ENCODE measurements at regions not wholly inside any gene's neighbourhood (a gene's known extent, or its start where the extent isn't known, plus 50 kb on each side); places are given as distances from the start of the nearest gene placed in this dataset.

DNA sequence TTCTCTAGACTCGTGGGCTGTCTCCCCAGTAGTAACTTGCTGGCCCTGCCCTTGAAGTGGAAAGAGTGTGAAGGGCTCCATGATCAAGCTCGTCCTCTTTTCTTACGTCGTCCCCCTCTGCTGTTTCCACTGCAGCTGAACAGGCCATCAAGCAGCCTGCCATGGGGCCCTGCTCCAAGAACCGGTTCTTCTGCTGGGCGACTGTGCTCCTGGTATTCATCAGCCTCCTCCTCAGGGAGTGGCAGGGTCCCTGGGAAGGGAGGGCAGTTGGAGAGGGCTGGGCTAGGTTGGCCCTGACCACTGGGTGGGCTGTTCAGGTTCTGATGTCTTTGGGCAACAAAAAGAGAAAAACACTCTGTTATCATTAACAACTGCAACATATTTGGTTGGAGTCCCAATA is 151.5 kb downstream of the FCRL5 start:
- no peaks in the 10 kb centered on the region for H3K27me3 ChIP-seq (ENCODE audit: control insufficient read depth, insufficient read depth, low read length)
- DNase-seq (ENCODE audit: low read depth): no peak
- no peak overlapping the region for H3K4me3 ChIP-seq (ENCODE audit: low read depth, low read length)
- TF ChIP-seq, protein P1, sequence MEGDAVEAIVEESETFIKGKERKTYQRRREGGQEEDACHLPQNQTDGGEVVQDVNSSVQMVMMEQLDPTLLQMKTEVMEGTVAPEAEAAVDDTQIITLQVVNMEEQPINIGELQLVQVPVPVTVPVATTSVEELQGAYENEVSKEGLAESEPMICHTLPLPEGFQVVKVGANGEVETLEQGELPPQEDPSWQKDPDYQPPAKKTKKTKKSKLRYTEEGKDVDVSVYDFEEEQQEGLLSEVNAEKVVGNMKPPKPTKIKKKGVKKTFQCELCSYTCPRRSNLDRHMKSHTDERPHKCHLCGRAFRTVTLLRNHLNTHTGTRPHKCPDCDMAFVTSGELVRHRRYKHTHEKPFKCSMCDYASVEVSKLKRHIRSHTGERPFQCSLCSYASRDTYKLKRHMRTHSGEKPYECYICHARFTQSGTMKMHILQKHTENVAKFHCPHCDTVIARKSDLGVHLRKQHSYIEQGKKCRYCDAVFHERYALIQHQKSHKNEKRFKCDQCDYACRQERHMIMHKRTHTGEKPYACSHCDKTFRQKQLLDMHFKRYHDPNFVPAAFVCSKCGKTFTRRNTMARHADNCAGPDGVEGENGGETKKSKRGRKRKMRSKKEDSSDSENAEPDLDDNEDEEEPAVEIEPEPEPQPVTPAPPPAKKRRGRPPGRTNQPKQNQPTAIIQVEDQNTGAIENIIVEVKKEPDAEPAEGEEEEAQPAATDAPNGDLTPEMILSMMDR (IDR thresholded peaks at IDR 0.05; ENCODE audit: insufficient read depth, low read length, poor library complexity, severe bottlenecking): no peak
- no peaks in the 10 kb centered on the region for H3K36me3 ChIP-seq (ENCODE audit: control insufficient read depth, insufficient read depth, low read length)

DNA sequence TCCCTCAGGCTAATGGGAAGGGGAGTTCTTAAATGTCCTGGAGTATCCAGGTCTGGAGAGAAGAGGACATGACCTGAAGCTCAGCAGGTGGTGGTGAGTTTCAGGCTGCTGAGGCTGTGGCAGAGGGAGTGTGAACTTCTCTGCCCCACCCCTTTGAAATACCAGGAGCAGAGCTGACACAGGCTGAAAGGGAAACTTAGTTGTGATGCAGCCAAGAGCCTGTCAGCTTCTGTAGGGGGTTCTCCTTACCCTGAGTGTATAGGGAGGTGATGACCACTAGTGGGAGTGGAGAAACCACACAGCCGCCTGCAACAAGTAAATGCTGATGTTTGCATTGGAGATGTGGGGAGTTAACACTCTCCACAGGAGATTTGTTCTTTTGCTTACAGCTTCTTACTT is 152.3 kb downstream of the FCRL5 start:
- Histone ChIP-seq H3K36me3 (ENCODE audit: control insufficient read depth, insufficient read depth, low read length) (no peaks in the 10 kb centered on the region), H3K27me3 (ENCODE audit: control insufficient read depth, insufficient read depth, low read length) (no peaks in the 10 kb centered on the region), H3K4me3 (ENCODE audit: low read depth, low read length) (no peak overlapping the region)
- DNase-seq (ENCODE audit: low read depth): no peak
- TF ChIP-seq, protein P1 (IDR thresholded peaks at IDR 0.05; ENCODE audit: insufficient read depth, low read length, poor library complexity, severe bottlenecking): no peak

DNA sequence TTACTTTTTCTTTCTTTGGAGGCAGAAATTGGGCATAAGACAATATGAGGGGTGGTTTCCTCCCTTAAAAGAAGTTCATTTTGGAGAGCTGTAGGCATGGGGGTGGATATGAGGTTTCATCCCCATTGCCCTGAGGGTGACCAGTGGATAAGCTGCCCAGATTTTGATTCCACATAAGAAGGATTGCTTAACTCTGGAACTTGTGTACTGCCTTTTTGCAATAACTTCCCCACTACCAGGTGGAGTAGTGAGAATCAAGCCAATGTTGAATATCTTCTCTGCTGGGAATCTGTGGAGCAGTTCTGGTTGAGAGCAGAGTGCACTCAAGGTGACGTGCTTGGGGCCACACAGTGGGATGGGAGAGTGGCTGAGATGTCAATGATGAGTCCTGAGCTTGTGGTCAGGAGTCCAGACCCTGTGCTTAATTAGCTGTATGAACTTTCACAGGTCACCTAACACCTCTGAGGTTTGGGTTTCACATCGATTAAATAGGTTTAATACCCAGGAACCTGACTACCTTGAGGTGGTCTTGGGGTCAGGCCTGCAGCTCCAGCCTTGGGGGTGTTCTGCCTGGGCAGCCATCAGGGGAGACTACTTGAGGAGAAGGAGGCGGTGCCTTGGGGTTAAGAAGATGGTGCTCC is 152.9 kb downstream of the FCRL5 start:
- Histone ChIP-seq H3K36me3 (ENCODE audit: control insufficient read depth, insufficient read depth, low read length) (no peaks in the 10 kb centered on the region), H3K4me3 (ENCODE audit: low read depth, low read length) (no peak overlapping the region), H3K27me3 (ENCODE audit: control insufficient read depth, insufficient read depth, low read length) (no peaks in the 10 kb centered on the region)
- TF ChIP-seq, protein P1 (IDR thresholded peaks at IDR 0.05; ENCODE audit: insufficient read depth, low read length, poor library complexity, severe bottlenecking): no peak
- no peak for DNase-seq (ENCODE audit: low read depth)

DNA sequence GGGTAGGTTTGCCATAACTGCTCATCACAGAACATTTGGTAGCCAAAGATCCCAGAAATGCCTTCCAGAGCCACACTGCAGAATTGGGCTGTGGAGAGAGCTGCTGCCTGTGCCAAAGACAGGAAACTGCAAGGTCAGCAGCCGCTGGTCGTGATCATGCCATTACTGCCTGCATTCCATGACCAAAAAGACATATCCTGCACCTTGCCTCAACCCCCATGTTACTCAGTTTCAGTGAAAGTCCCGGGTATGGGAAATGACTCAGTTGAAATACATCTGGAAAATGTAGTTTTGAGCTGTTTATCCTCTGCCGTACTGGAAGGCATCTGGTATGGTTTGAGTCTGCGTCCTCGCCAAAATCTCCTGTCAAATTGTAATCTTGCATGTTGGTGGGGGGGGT is 161.7 kb downstream of the FCRL5 start:
- TF ChIP-seq, protein P1 (IDR thresholded peaks at IDR 0.05; ENCODE audit: insufficient read depth, low read length, poor library complexity, severe bottlenecking): no peak
- Histone ChIP-seq H3K4me3 (ENCODE audit: low read depth, low read length) (no peak overlapping the region), H3K36me3 (ENCODE audit: control insufficient read depth, insufficient read depth, low read length) (no peaks in the 10 kb centered on the region), H3K27me3 (ENCODE audit: control insufficient read depth, insufficient read depth, low read length) (no peaks in the 10 kb centered on the region)
- DNase-seq (ENCODE audit: low read depth): peak; percentile 31

DNA sequence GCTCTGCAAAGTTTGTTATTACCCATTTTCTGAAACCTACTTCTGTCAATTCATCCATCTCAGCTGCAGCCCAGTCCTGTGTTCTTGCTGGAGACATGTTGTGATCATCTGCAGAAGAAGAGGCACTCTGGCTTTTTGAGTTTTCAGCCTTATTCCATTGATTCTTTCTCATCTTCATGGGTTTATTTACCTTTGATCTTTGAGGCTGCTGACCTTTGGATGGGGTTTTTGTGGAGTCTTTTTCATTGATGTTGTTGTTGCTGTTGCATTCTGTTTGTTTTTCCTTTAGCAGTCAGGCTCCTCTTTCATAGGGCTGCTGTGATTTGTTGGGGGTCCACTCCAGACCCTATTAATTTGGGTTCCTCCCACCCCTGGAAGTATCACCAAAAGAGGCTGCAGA is 164.3 kb downstream of the FCRL5 start:
- H3K4me3 ChIP-seq (ENCODE audit: low read depth, low read length): no peak overlapping the region
- DNase-seq (ENCODE audit: low read depth): no peak
- TF ChIP-seq, protein P1 (IDR thresholded peaks at IDR 0.05; ENCODE audit: insufficient read depth, low read length, poor library complexity, severe bottlenecking): no peak
- no peaks in the 10 kb centered on the region for H3K27me3 ChIP-seq (ENCODE audit: control insufficient read depth, insufficient read depth, low read length)
- H3K36me3 ChIP-seq (ENCODE audit: control insufficient read depth, insufficient read depth, low read length): no peaks in the 10 kb centered on the region

DNA sequence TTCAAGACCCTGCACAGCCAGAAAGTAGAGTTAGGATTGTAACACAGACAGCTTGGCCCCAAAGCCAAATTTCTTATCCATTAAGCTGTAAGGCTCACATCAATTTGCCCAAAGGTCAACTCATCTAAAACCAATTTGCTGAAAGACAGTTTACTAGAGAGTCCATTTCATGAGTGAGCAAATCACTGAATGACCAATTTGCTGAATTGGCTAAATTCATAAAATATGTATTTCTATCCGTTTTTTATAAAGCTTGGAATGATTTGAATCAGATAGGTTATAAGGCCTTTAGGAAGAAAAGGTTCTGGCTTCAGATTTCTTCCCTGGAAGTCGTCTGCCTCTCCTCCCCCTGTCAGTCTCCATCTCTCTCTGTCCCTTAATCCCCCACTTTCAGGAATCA is 168.1 kb downstream of the FCRL5 start:
- Histone ChIP-seq H3K36me3 (ENCODE audit: control insufficient read depth, insufficient read depth, low read length) (no peaks in the 10 kb centered on the region), H3K27me3 (ENCODE audit: control insufficient read depth, insufficient read depth, low read length) (no peaks in the 10 kb centered on the region), H3K4me3 (ENCODE audit: low read depth, low read length) (no peak overlapping the region)
- no peak for DNase-seq (ENCODE audit: low read depth)
- TF ChIP-seq, protein P1 (IDR thresholded peaks at IDR 0.05; ENCODE audit: insufficient read depth, low read length, poor library complexity, severe bottlenecking): no peak
